Umbilical cord (tissue), 1 donor: ENCODE measurements at regions not wholly inside any gene's neighbourhood (a gene's known extent, or its start where the extent isn't known, plus 50 kb on each side); places are given as distances from the start of the nearest gene placed in this dataset.
"Not testable (repeated sequence)": the region's sequence is repeated elsewhere in the genome, so short reads cannot be mapped to it uniquely, and the experiment has no call there.

Experiments used
- DNase-seq: peaks from one replicate; pipeline ENCODE4 v3.0.0-alpha.2; 2015; ENCODE audit warnings: low spot score

DNA sequence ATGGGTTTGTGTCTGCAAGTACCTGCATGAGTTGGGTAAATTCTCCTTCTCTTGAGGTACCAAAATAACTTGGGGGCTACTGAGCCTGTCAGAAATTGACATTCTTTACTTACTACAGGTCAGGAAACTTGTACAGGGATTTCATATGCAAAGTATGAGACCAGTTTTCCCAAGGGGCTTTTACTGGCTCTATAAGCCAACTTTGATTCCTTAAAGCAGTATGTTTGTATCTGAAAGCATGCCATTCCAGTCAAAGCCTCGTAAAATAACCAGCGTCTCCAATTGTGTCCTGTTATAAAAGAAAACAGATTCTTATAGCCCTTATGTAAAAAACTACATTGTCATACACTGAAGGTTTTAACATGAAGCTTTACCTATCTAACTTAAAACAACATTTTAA lies 90.2 kb downstream of the ZNF467 start:
- DNase-seq: no peak

DNA sequence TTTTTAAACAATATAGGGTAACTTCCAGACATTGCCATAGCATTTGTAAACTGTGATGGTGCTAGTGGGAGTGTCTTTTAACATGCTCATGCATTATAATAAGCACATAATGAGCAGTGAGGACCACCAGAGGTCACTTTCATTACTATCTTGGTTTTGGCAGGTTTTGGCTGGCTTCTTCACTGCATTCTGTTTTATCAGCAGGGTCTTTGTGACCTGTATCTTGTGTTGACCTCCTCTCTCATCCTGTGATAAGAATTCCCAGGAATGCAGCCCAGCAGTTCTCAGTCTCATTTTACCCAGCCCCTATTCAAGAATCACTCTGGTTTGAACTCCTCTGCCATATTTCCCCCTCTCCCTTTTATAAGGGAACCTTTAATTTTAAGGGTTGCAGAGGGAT lies 91.3 kb downstream of the ZNF467 start:
- no peak for DNase-seq

DNA sequence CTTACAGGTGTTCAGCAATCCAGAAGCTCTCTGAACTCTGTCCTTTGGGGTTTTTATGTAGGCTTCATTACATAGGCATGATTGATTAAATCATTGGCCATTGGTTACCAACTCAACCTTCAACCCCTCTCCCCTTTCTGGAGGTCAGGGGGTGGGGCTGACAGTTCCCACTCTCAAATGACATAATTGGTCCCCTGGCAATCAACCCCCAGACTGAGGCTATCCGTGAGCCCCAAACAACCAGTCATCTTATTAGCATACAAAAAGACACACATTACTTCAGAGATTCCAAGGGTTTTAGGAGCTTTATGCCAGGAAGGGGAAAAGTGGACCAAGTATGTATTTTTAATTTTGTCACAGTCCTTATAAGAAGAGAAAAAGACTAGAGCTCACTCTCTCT lies 92.1 kb downstream of the ZNF467 start:
- DNase-seq: no peak

DNA sequence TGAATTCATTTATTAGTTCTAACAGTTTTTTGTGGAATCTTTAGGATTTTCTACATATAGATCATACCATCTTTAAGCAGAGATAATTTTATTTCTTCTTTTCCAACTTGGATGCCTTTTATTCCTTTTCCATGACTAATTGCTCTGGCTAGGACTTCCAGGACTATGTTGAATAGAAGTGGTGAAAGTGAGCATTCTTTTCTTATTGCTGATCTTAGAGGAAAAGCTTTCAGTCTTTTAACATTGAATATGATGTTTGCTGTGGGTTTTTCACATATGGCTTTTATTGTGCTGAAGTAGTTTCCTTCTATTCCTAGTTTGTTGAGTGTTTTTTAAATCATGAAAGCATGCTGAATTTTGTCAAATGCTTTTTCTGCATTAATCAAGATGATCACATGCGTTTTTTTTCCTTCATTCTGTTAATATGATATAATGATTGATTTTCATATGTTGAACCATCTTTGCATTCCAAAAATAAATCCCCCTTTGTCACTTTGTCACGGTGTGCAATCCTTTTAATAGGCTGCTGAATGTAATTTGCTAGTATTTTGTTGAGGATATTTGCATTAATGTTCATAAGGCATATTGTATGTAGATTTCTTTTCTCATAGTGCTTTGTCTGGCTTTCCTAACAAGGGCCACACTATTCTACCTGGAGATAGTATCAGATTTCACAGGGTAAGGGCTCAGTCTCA lies 92.9 kb downstream of the ZNF467 start:
- DNase-seq: no peak

DNA sequence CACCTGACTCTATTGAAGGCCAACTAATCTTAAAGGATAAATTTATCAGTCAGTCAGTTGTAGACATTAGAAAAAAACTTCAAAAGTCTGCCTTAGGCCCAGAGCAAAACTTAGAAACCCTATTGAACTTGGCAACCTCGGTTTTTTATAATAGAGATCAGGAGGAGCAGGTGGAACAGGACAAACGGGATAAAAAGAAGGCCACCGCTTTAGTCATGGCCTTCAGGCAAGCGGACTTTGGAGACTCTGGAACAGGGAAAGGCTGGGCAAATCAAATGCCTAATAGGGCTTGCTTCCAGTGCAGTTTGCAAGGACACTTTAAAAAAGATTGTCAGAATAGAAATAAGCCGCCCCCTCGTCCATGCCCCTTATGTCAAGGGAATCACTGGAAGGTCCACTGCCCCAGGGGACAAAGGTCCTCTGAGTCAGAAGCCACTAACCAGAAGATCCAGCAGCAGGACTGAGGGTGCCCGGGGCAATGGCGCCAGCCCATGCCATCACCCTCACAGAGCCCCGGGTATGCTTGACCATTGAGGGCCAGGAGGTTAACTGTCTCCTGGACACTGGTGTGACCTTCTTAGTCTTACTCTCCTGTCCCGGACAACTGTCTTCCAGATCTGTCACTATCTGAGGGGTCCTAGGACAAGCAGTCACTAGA lies 98.5 kb downstream of the ZNF467 start:
- not testable (repeated sequence) for DNase-seq

DNA sequence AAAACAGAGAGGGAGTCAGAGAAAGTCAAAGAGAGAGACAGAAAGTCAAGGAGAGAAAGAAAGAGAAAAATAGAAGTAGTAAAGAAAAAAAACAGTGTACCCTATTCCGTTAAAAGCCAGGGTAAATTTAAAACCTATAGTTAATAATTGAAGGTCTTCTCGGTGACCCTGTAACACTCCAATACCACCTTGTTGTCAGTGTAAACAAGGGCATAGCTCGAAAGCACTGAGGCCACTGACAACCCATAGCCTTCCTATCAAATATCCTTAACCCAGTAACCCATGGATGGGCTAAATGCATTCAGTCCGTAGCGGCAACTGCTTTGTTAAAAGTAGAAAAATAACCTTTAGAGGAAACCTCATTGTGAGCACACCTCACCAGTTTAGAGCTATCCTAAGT lies 100.4 kb downstream of the ZNF467 start:
- no peak for DNase-seq

DNA sequence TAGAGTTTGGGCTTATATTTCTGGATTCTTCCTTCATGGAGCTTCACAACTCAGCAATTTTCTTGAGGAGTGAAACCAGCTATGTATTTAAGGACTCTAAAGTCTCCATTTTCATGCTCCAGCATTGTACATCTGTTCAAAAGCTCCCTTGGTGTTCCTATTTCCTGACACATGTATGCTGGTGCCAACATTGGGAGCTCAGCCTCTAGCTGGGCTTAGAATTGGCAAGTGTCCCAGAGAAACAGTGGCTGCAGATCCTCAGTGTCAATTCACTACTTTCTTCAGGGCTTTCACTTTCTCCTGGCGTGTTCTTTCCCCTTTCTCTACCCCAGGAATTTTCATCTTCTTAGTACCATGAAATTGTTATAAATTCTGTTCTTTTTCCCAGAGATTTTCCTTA lies 103.1 kb downstream of the ZNF467 start:
- DNase-seq: peak; percentile 80

DNA sequence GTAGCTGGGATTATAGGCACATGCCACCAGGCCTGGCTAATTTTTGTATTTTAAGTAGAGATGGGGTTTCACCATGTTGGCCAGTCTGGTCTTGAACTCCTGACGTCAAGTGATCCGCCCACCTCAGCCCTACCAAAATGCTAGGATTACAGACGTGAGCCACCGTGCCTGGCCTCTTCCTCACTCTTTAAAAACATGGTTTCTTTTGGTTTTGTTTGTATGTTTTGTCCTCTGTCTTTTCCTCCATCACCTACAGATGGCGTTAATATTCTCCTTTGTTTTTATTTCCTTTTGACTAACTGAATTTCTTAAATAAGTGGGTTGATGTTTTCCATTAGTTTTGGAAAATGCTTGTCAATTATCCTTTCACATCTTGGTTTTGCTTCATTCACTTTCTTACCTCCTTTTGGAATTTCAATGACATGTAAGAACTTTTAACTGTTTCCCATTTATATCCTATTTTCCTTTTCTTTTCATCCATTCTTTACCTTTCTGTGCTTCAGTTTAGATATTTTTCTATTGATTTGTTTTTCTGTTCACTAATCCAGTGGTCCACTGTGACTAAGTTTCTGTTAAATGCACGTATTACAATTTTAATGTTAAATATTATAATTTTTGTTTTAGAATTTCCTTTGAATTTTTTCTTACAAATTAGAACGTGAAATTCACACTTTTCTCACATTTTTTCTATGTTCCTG lies 104.1 kb downstream of the ZNF467 start:
- DNase-seq: no peak

DNA sequence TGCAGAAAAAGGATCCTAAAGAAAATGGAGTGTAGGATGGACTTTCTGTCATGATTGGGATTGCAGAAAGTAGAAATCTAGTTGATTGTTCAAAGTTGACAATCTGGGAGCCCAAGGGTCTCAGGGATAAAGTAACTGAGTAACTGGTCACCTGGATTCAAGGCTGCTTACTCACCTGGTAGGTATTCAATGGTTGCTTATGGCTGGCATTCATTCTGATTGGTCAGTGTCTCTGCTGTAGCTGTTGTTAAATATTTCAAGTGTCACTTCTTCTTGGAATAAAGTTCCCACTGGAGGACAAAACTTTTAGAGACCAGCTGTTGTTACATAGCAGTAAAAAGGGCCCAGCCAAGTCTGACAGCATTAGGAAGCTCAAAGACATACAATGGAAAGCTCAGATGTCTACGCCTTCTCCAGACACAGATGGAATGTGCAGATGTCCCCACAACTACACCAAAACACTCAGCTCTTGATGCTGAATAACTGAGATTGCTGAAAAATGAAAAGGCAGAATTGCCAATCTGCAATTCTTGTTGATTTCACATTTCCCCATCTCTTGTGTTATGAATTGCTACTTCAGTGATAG lies 106.9 kb downstream of the ZNF467 start:
- no peak for DNase-seq

DNA sequence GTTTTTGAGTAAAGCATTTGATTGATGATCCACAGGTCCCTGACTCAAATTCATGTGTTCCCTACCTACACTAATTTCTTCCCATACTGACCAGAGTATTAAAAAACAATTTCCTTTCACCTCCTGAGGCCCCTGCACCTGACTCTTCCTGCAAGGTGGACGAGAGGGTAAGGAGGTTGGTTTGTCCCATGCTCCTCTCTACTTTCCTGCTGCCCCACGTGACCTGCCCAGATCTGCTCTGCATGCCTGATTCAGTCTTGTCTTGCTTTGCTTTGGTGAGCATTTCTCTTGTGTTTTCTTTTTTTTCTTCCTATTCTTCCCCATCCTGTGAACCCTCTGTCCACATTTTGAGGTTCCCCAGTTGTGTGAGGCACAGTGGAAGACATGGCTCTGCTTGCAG lies 107.8 kb downstream of the ZNF467 start:
- DNase-seq: not testable (repeated sequence)

DNA sequence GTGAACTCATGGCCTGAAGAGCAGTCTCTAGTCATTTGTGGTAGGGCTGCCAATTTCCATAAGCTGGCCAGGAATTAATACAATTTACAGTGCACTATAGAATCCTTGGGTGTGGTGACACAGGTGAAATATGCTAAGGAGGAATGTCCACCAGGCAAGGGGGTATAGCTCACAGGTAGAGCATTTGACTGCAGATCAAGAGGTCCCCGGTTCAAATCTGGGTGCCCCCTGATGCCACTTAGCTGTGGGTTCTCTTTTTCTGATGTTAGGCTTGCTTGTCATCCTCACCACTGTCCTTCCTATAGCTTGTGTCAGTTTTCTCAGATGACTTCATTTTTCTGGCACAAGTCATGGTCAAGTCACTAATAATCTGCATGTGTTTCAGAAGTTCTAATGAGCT lies 108.7 kb downstream of the ZNF467 start:
- no peak for DNase-seq

DNA sequence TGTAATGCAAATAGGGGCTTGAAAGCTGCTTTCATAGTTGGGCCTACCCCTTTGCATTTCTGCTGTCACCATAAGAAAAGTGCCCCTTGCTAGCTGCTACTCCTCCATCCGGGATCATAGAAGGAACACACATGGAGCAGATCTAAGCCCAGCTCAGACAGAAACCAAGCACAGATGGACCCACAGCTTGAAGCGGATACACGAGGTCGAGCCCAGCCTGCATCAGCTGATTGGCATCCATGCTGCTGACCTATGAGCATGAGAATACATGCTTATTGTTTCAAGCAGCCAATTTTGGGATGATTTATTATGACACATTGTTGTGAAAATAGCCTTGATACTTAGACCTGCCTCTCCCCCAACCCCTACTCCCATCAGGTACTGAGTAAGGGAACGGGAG lies 109.2 kb downstream of the ZNF467 start:
- no peak for DNase-seq

DNA sequence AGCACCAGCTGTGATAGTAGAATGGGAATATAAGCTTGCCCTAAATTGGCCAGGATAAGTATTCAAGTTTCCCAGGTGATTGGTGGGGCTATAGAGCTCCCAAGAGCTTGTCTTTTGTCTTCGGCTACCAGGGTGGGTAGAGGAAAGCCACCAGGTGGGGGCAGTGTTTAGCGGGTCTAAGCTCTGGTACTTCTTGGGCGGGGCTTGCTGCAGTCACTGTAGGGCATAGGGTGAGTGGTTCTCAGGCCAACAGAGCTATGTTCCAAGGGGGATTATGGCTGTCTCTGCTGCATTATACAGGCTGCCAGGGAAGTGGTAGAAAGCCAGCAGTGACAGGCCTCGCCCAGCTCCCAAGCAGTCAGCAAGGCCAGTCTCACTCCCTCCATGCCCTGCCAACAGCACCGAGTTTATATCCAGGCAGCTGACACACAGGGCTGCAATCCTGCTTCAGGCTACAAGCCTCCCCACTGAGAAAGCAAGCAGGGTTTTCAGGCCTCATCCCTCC lies 110.7 kb downstream of the ZNF467 start:
- DNase-seq: peak; percentile 6

DNA sequence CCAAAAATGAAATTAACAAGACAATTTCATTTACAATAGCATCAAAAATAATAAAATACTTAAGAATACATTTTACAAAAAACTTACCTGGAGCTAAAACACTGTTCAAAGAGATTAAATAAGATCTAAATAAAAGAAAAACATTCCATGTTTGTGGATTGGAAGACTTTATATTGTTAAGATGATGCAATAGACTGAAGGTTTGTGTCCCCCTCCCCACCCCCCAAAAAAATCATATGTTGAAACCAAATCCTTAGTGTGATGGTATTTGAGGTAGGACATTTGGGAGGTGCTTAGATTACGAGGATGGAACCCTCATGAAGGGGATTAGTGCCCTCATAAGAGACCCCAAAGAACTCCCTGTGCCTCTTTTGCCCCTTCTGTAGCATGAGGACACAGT lies 117.6 kb downstream of the ZNF467 start:
- no peak for DNase-seq

DNA sequence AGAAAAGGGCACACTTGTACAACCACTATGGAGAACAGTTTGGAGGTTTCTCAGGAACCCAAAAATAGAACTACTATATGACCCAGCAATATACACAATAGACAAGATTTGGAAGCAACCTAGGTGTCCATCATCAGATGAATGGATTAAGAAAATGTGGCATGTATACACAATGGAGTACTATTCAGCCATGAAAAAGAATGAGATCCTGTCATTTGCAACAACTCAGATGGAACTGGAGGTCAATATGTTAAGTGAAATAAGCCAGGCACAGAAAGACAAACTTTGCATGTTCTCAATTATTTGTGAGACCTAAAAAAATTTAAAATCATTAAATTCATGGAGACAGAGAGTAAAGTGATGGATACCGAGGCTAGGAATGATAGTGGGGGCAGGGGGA lies 118.8 kb downstream of the ZNF467 start:
- DNase-seq: no peak

DNA sequence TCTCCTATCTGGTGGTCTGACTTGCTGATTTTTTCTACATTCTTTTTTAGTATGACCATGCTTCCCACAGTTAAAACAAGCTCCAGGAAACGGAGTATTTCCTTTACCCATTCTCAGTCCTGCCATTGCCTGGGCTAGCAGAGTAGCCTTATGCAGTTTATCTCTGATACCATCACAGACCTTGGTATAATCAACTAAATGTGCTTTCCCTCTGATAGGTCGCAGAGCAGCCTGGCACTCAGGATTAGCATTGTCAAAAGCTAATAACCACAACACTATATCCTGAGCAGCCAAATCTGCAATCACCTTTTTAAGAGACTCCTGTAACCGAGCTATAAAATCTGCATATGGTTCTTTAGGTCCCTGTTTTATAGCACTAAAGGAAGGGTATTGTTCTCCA lies 123.2 kb downstream of the ZNF467 start:
- peak; percentile 3 for DNase-seq

DNA sequence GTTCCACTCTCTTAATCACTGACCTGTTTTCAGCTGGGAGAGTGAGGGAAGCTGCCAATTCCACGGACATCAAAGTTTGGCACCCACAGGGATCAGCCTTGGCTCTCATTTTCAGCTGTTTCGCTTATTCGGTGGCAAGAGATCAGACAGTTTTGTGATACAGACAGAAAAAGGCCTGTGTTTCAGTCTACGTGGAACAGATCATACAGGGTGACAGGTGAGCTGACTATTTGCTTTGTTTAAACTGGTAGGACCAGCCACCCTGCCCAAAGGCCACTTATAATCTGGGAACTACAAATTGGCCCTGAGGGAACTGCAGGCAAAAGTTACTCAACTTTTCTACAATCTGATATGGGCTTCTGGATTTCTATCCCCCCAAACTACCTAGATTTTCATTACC lies 128.6 kb downstream of the ZNF467 start:
- DNase-seq: no peak

DNA sequence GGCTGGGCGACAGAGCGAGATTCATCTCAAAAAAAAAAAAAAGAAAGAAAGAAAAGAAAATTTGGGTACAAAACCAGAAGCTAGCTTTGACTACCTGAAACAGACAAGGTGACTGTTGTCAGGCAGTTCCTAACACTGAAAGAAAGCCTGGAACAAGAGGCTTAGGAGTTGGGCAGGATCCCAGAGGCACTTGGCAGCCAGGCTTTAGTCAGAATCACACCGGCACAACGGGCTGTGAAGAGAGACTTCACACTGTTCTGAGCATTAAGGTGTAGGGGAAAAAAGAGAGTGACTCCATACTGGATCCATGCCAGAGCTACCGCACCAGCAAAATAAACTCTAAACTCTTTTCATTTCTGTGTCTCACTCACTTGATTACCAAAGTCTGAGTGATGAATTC lies 130.8 kb downstream of the ZNF467 start:
- DNase-seq: no peak

DNA sequence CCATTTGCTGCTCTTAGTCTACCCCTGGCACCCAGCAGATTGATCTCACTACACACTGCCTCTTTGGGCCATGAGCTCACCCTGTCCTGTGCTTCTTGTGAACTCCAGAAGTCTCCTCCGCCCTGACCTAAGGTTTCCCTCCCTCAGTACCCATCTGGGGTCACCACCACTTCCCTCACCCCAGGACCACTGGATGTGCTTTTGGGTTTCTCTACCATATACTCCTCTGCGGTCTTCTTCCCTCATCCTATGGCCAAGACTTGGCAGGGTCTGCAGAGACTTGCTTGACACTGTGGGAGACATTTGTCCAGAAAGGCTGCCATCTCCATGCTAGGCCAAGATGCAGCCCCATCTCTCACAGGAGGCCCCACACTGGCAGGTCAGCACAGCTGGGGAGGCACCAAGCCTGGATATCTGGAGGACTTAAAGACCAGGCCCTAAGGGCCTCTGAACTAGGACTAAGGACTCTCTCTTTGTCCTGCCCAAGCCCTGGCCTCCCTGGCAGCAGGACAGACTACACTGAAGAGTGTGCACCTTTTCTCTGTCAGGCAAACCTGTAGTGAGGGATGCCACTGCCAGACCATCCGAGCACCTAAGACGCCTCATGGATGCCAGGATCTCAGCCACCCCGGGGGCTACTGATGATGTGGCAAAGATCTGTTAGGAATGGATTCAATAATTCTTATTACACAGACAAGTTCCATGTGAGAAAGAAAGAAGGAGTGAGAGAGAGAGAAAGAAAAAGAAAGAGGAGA lies 134.6 kb downstream of the ZNF467 start:
- no peak for DNase-seq

DNA sequence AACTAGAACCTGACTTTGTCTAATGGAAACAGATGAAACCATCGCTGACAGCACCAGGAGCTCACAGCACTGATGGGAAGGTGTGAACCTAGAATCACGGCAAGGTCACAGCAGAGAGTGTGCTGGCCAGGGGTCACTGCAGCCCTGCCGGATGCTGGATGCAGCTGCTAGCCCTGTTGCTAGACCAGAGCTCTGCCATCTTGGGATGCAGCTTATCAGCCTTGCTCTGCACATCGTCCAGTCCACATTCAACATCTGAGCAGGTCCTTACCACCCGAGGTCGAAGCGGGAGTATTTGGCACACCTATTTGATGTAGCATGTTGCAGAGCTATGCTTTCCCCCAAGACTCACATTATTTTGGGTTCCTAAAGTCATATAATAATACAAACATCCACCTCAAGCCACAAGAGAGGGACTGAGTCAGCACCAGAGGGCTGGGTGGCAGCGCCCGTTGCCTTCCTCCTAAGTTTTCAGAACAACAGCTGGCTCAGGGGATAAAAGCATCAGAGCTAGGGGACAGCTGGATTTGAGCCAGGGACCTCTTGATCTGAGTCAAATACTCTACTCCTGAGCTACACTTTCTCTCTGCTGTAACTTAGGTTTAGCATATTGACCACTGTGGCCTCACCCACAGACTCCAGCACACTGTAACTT lies 135.3 kb downstream of the ZNF467 start:
- no peak for DNase-seq
